K562 (cell line): ENCODE measurements at regions not wholly inside any gene's neighbourhood (a gene's known extent, or its start where the extent isn't known, plus 50 kb on each side); places are given as distances from the start of the nearest gene placed in this dataset.

Experiments
- ATAC-seq: fragments of 200-7000 bp; cut with Tn5 transposase; 3 replicates; pipeline ENCODE4 v1.9.1; 2020; ENCODE audit warnings: moderate library complexity
- BruUV-seq: library from RNA; stranded (reverse); fragments of 400-500 nt; replicated peaks from 2 replicates; lab custom pipeline; 2021; lab: Mats Ljungman, UMichigan
- CTCF ChIA-PET: fragments of 300-600 bp; formaldehyde crosslinking; extraction: SDS; loops from one replicate; lab custom pipeline; 2021; ENCODE audit warnings: low intra/inter-chr PET ratio; lab: Yijun Ruan, JAX
- POLR2A ChIA-PET: fragments of 300-600, 350-650 bp; sonication (Branson Sonifier 250); formaldehyde crosslinking; extraction: SDS; loops from one replicate; lab custom pipeline; 2021; ENCODE audit warnings: antibody characterized with exemption, inconsistent platforms; lab: Yijun Ruan, JAX
- DNase-seq, 4 experiments: peaks; one replicate each; pipeline versions ENCODE4 v3.0.0 to v3.0.0-alpha.2; 2011 to 2018; ENCODE audit warnings: low spot score in 3 of 4, mixed read lengths in 3 of 4; ENCODE audit errors: extremely low read depth in 1 of 4
- FAIRE-seq: peaks from 2 replicates; lab custom pipeline; 2011; peaks lifted over from hg19 to GRCh38; lab: Jason Lieb, UNC
- H2AFZ ChIP-seq: 2 replicates; pipeline ENCODE4 v1.6.0; 2011; ENCODE audit warnings: low read depth, low read length, control low read depth, inconsistent platforms
- H3K27ac ChIP-seq: fragments of 200-600 bp; 3 replicates; pipeline ENCODE4 v1.8.0; 2011; ENCODE audit warnings: low read depth, mild to moderate bottlenecking, control low read depth, inconsistent platforms, low read length, moderate library complexity, mixed read lengths; ENCODE audit errors: extremely low read depth
- H3K27me3 ChIP-seq, 2 experiments: fragments of 300-600 bp in 1 of 2; 2 replicates in 1 of 2; 3 replicates in 1 of 2; pipeline versions ENCODE4 v1.6.0 to v1.8.0; 2011; ENCODE audit warnings: inconsistent platforms in 2 of 2, low read length in 2 of 2, mild to moderate bottlenecking in 1 of 2, mixed read lengths in 1 of 2, moderate library complexity in 1 of 2; ENCODE audit not compliant: control insufficient read depth in 2 of 2, insufficient read depth in 2 of 2
- H3K36me3 ChIP-seq: fragments of 300-600 bp; 3 replicates; pipeline ENCODE4 v1.8.0; 2011; ENCODE audit warnings: mild to moderate bottlenecking, low read length, inconsistent platforms; ENCODE audit not compliant: control insufficient read depth, insufficient read depth
- H3K4me1 ChIP-seq, 2 experiments: fragments of 200-600 bp in 1 of 2; replicated peaks in 1 of 2; 2 replicates in 1 of 2; 3 replicates in 1 of 2; pipeline versions ENCODE4 v1.5.1 to v1.8.0; 2011; ENCODE audit warnings: inconsistent platforms in 2 of 2, low read length in 2 of 2, mild to moderate bottlenecking in 1 of 2, mixed read lengths in 1 of 2, moderate library complexity in 1 of 2; ENCODE audit not compliant: control insufficient read depth in 2 of 2, insufficient read depth in 2 of 2
- H3K4me2 ChIP-seq: 2 replicates; pipeline ENCODE4 v1.6.1; 2011; ENCODE audit warnings: low read length, control low read depth, inconsistent platforms, mixed read lengths; ENCODE audit not compliant: insufficient read depth
- H3K4me3 ChIP-seq: fragments of 200-600 bp; sonication (generic), shearing (Covaris generic); 2 replicates; pipeline ENCODE4 v1.5.1; 2016; ENCODE audit warnings: control low read depth, inconsistent platforms
- H3K79me2 ChIP-seq: fragments of 200-600 bp; 3 replicates; pipeline ENCODE4 v1.8.0; 2011; ENCODE audit warnings: low read length, inconsistent platforms; ENCODE audit not compliant: control insufficient read depth, insufficient read depth
- H3K9ac ChIP-seq, 2 experiments: 2 replicates each; pipeline versions ENCODE4 v1.6.0 to v1.6.1; 2011; ENCODE audit warnings: low read depth in 2 of 2, low read length in 2 of 2, control low read depth in 1 of 2, inconsistent platforms in 1 of 2, mild to moderate bottlenecking in 1 of 2, mixed read lengths in 1 of 2; ENCODE audit not compliant: insufficient read depth in 1 of 2
- H3K9me1 ChIP-seq: one replicate; pipeline ENCODE4 v1.6.0; 2011; ENCODE audit warnings: inconsistent platforms, mild to moderate bottlenecking, low read length, moderate library complexity; ENCODE audit not compliant: control insufficient read depth, insufficient read depth
- H3K9me3 ChIP-seq: replicated peaks from 2 replicates; pipeline ENCODE4 v1.5.1; 2011; ENCODE audit warnings: low read depth, low read length, inconsistent platforms; ENCODE audit not compliant: control insufficient read depth, insufficient read depth
- H4K20me1 ChIP-seq: replicated peaks from 2 replicates; pipeline ENCODE4 v1.6.1; 2011; ENCODE audit warnings: low read length, inconsistent platforms, mixed read lengths; ENCODE audit not compliant: control insufficient read depth, insufficient read depth
- AFF1 ChIP-seq, 2 experiments: fragments of 450-650 bp; IDR thresholded peaks; 2 replicates each; pipeline ENCODE4 v1.6.1; 2018; ENCODE audit warnings: mild to moderate bottlenecking in 2 of 2, low read depth in 1 of 2; ENCODE audit not compliant: partially characterized antibody in 2 of 2
- CEBPG ChIP-seq, 3 experiments: fragments of 200-800 bp in 1 of 3; sonication (Bioruptor generic) in 1 of 3; sonication (generic) in 1 of 3; formaldehyde crosslinking in 1 of 3; IDR thresholded peaks in 2 of 3; conservative IDR thresholded peaks in 1 of 3; 2 replicates each; pipeline versions ENCODE4 v1.6.1 to v1.8.0; 2016 to 2022; ENCODE audit warnings: missing compliant biosample characterization in 2 of 3, missing genetic modification characterization in 2 of 3, mild to moderate bottlenecking in 1 of 3, missing genetic modification reagents in 1 of 3
- DPF2 ChIP-seq: fragments of 450-650 bp; IDR thresholded peaks from 2 replicates; pipeline ENCODE4 v1.6.1; 2016
- HES1 ChIP-seq: fragments of 450-650 bp; IDR thresholded peaks from 2 replicates; pipeline ENCODE4 v1.6.1; 2016; ENCODE audit warnings: low read depth, mild to moderate bottlenecking, moderate library complexity
- JUNB ChIP-seq: fragments of 450-650 bp; formaldehyde crosslinking; conservative IDR thresholded peaks from 2 replicates; pipeline ENCODE4 v1.4.0; 2020; ENCODE audit warnings: mild to moderate bottlenecking
- RB1 ChIP-seq: fragments of 450-650 bp; IDR thresholded peaks from 2 replicates; pipeline ENCODE4 v1.6.1; 2017; ENCODE audit warnings: low read depth, mild to moderate bottlenecking
- REST ChIP-seq, 2 experiments: fragments of 450-650 bp; formaldehyde crosslinking in 1 of 2; IDR thresholded peaks; 2 replicates each; pipeline versions ENCODE4 v1.4.0 to v1.6.1; 2014 to 2020; ENCODE audit warnings: mild to moderate bottlenecking in 2 of 2, borderline replicate concordance in 1 of 2, low read depth in 1 of 2
- STAT5A ChIP-seq: IDR thresholded peaks from 2 replicates; pipeline ENCODE4 v1.6.1; 2012; ENCODE audit warnings: low read length, inconsistent platforms, borderline replicate concordance
- in situ Hi-C: fragments of 300-500 bp; cut with MboI; formaldehyde crosslinking; loops from 4 replicates; pipeline ENCODE4 v1.15.0; 2018; ENCODE audit warnings: inconsistent platforms, mixed read lengths
- intact Hi-C: fragments of 100-400 bp; cut with micrococcal nuclease; formaldehyde crosslinking; loops from 2 replicates; pipeline ENCODE4 v1.14.2; 2022

GRCh38 chr9:116015855-116016254 is 137.7 kb upstream of the PAPPA start:
- TF ChIP-seq CEBPG (CRISPR knock-in tag; IDR thresholded peaks at IDR 0.05) (no peak), CEBPG (tag; conservative IDR thresholded peaks at IDR 0.05 in 1 of 2, IDR thresholded peaks at IDR 0.05 in 1 of 2) (no peak), JUNB (CRISPR knock-in tag) (no peak), STAT5A (no peak), HES1 (no peak), RB1 (no peak), REST (IDR thresholded peaks at IDR 0.05; ENCODE audit: borderline replicate concordance) (no peak), REST (CRISPR knock-in tag; IDR thresholded peaks at IDR 0.05; ENCODE audit: low read depth) (no peak), AFF1 (IDR thresholded peaks at IDR 0.05; ENCODE audit: low read depth in 1 of 2, partially characterized antibody in 2 of 2) (no peak), DPF2 (no peak)
- POLR2A ChIA-PET: no interaction called here
- intact Hi-C loops: no loop called here
- Histone ChIP-seq H3K27ac (no peak overlapping the region), H3K27me3 (no peaks in the 10 kb centered on the region), H4K20me1 (no peaks in the 10 kb centered on the region), H3K9ac (no peak overlapping the region), H3K79me2 (no peaks in the 10 kb centered on the region), H3K4me3 (no peak overlapping the region), H3K4me1 (no peaks in the 10 kb centered on the region), H3K36me3 (no peaks in the 10 kb centered on the region), H3K9me3 (no peaks in the 10 kb centered on the region; the same call in 1 of the 2 replicates), H2AFZ (no peak overlapping the region), H3K4me2 (no peak overlapping the region), H3K9me1 (no peaks in the 10 kb centered on the region)
- in situ Hi-C loops: no loop called here
- no peak for FAIRE-seq
- ATAC-seq: no peak
- CTCF ChIA-PET: no interaction called here
- DNase-seq: no peak
- BruUV-seq: no TSS peak
